ENCODE measurements at regions not wholly inside any gene's neighbourhood (a gene's known extent, or its start where the extent isn't known, plus 50 kb on each side); places are given as distances from the start of the nearest gene placed in this dataset.

- intact Hi-C loops (cut with micrococcal nuclease; ENCODE audit: unreplicated experiment): no loop called here
- no peak for DNase-seq (ENCODE audit: low spot score)
- Histone ChIP-seq H3K36me3 (ENCODE audit: insufficient read depth, low read length, poor library complexity, severe bottlenecking) (no peaks in the 10 kb centered on the region), H3K27ac (ENCODE audit: low read depth, low read length, poor library complexity, severe bottlenecking) (no peak overlapping the region), H3K4me3 (ENCODE audit: low read depth, low read length, poor library complexity, severe bottlenecking) (no peak overlapping the region), H3K9me3 (ENCODE audit: low read depth, low read length, poor library complexity, severe bottlenecking) (no peaks in the 10 kb centered on the region), H3K4me1 (ENCODE audit: insufficient read depth, low read length, poor library complexity, severe bottlenecking) (no peaks in the 10 kb centered on the region), H3K27me3 (replicated peaks; ENCODE audit: insufficient read depth, low read depth, low read length, poor library complexity) (peaks cover 44% of the 10 kb centered on the region)
- no TSS peak for BruUV-seq (replicated peaks)
- TF ChIP-seq CTCF (conservative IDR thresholded peaks at IDR 0.05; ENCODE audit: low read depth, low read length) (no peak), EZH2 (IDR thresholded peaks at IDR 0.05; ENCODE audit: borderline replicate concordance, low read depth, low read length, poor library complexity, severe bottlenecking) (no peak)
- ChIA-PET POLR2A (ENCODE audit: low non-redundant PET) (no interaction called here), CTCF (no interaction called here)
Observed at GRCh38 chr3:10715886-10716285, 100.1 kb upstream of the SLC6A11 start.

GRCh38 chr3:10716964-10717363, 99.1 kb upstream of the SLC6A11 start:
- H3K4me1 ChIP-seq (ENCODE audit: insufficient read depth, low read length, poor library complexity, severe bottlenecking): no peaks in the 10 kb centered on the region
- H3K27ac ChIP-seq (ENCODE audit: low read depth, low read length, poor library complexity, severe bottlenecking): no peak overlapping the region
- CTCF ChIA-PET: no interaction called here
- no TSS peak for BruUV-seq (replicated peaks)
- no peaks in the 10 kb centered on the region for H3K36me3 ChIP-seq (ENCODE audit: insufficient read depth, low read length, poor library complexity, severe bottlenecking)
- H3K27me3 ChIP-seq (replicated peaks; ENCODE audit: insufficient read depth, low read depth, low read length, poor library complexity): peaks cover 49% of the 10 kb centered on the region
- TF ChIP-seq CTCF (conservative IDR thresholded peaks at IDR 0.05; ENCODE audit: low read depth, low read length): no peak
- TF ChIP-seq EZH2 (IDR thresholded peaks at IDR 0.05; ENCODE audit: borderline replicate concordance, low read depth, low read length, poor library complexity, severe bottlenecking): no peak
- no peak overlapping the region for H3K4me3 ChIP-seq (ENCODE audit: low read depth, low read length, poor library complexity, severe bottlenecking)
- POLR2A ChIA-PET (ENCODE audit: low non-redundant PET): no interaction called here
- no peak for DNase-seq (ENCODE audit: low spot score)
- intact Hi-C loops (cut with micrococcal nuclease; ENCODE audit: unreplicated experiment): no loop called here
- H3K9me3 ChIP-seq (ENCODE audit: low read depth, low read length, poor library complexity, severe bottlenecking): no peaks in the 10 kb centered on the region

GRCh38 chr3:10717756-10718155, 98.3 kb upstream of the SLC6A11 start:
- intact Hi-C loops (cut with micrococcal nuclease; ENCODE audit: unreplicated experiment): no loop called here
- ChIA-PET POLR2A (ENCODE audit: low non-redundant PET) (no interaction called here), CTCF (no interaction called here)
- Histone ChIP-seq H3K27me3 (replicated peaks; ENCODE audit: insufficient read depth, low read depth, low read length, poor library complexity) (peaks cover 53% of the 10 kb centered on the region), H3K4me3 (ENCODE audit: low read depth, low read length, poor library complexity, severe bottlenecking) (no peak overlapping the region), H3K9me3 (ENCODE audit: low read depth, low read length, poor library complexity, severe bottlenecking) (no peaks in the 10 kb centered on the region), H3K4me1 (ENCODE audit: insufficient read depth, low read length, poor library complexity, severe bottlenecking) (no peaks in the 10 kb centered on the region), H3K27ac (ENCODE audit: low read depth, low read length, poor library complexity, severe bottlenecking) (no peak overlapping the region), H3K36me3 (ENCODE audit: insufficient read depth, low read length, poor library complexity, severe bottlenecking) (no peaks in the 10 kb centered on the region)
- DNase-seq (ENCODE audit: low spot score): no peak
- BruUV-seq (replicated peaks): no TSS peak
- no peak for TF ChIP-seq CTCF (conservative IDR thresholded peaks at IDR 0.05; ENCODE audit: low read depth, low read length)
- no peak for TF ChIP-seq EZH2 (IDR thresholded peaks at IDR 0.05; ENCODE audit: borderline replicate concordance, low read depth, low read length, poor library complexity, severe bottlenecking)

All from A673 (cell line).